ENCODE measurements at regions not wholly inside any gene's neighbourhood (a gene's known extent, or its start where the extent isn't known, plus 50 kb on each side); places are given as distances from the start of the nearest gene placed in this dataset.

DNA sequence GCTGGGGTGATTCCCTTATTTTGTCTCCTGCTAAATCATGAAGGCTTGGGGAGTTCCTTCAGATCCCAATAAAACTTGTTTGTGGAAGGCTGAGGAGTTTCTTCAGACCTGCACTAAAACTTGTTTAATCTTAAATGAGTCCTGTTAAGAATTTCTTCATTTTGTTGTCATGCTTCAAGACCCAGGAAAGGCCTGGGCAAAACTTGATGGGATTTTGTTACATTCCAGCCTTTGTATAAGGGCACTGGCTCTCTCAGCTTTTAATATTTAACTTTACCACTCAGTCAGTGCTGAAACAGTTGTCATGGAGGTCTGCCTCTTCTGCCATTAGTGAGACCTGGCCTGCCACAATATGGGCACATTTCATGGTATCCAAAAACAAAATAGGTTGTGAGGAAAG is 699.0 kb downstream of the ETS1 start:
- no peak overlapping the region for H3K27ac ChIP-seq
- no peaks in the 10 kb centered on the region for H3K27me3 ChIP-seq
- DNase-seq (ENCODE audit: low spot score): no peak
- peaks cover 7 to 15% of the 10 kb centered on the region in 2 donors for H3K9me3 ChIP-seq
- H3K4me3 ChIP-seq: no peak overlapping the region
- H3K4me1 ChIP-seq: no peaks in the 10 kb centered on the region
- no peaks in the 10 kb centered on the region for H3K36me3 ChIP-seq
- TF ChIP-seq, protein P1, sequence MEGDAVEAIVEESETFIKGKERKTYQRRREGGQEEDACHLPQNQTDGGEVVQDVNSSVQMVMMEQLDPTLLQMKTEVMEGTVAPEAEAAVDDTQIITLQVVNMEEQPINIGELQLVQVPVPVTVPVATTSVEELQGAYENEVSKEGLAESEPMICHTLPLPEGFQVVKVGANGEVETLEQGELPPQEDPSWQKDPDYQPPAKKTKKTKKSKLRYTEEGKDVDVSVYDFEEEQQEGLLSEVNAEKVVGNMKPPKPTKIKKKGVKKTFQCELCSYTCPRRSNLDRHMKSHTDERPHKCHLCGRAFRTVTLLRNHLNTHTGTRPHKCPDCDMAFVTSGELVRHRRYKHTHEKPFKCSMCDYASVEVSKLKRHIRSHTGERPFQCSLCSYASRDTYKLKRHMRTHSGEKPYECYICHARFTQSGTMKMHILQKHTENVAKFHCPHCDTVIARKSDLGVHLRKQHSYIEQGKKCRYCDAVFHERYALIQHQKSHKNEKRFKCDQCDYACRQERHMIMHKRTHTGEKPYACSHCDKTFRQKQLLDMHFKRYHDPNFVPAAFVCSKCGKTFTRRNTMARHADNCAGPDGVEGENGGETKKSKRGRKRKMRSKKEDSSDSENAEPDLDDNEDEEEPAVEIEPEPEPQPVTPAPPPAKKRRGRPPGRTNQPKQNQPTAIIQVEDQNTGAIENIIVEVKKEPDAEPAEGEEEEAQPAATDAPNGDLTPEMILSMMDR (IDR thresholded peaks at IDR 0.05): no peak

GRCh38 chr11:127875131-127875530 is 712.2 kb downstream of the ETS1 start:
- TF ChIP-seq, protein P1 (IDR thresholded peaks at IDR 0.05): no peak
- H3K9me3 ChIP-seq: no peaks in the 10 kb centered on the region
- no peaks in the 10 kb centered on the region for H3K36me3 ChIP-seq
- H3K4me1 ChIP-seq: no peaks in the 10 kb centered on the region
- no peak for DNase-seq (ENCODE audit: low spot score)
- H3K27me3 ChIP-seq: no peaks in the 10 kb centered on the region
- H3K4me3 ChIP-seq: no peak overlapping the region
- no peak overlapping the region for H3K27ac ChIP-seq

DNA sequence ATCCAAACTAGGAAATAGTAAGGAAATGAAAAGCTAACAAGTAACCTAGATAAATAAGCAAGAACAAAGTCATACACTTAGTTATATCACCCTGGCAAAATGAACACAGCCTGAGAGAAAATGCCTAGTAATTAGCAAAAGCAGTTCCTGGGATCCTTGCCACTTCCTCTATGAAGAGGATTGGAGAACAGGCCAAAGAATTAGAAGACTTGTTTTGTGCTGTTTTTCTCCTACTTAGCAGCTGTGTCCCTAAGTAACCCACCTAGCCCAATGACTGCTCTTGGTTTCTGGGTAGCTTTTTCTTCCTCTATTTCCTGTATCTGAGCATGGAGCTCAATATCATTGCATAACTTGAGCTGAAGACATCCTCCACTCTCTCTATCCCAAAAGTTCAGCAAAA is 713.9 kb downstream of the ETS1 start:
- Histone ChIP-seq H3K4me3 (no peak overlapping the region), H3K27me3 (no peaks in the 10 kb centered on the region), H3K9me3 (no peaks in the 10 kb centered on the region), H3K36me3 (no peaks in the 10 kb centered on the region), H3K4me1 (no peaks in the 10 kb centered on the region), H3K27ac (no peak overlapping the region)
- TF ChIP-seq, protein P1 (IDR thresholded peaks at IDR 0.05): no peak
- no peak for DNase-seq (ENCODE audit: low spot score)

DNA sequence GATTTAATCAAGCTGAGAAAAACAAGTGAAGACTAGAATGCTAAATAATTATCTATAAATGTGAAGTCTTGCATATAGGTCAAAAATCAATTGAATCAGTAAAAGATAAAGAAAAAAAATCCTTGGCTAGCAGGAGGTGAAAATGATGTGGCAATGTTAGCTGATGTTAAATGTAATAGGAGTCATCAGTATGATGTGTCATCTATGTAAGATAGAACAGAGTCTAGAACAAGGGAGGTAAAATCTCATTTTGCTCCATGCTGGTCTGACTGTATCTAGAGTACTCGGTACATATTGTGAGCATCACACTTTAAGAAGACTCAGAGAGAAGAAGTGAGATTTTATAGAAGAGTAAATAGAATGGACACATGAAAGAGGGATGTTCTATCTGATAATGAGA is 721.2 kb downstream of the ETS1 start:
- H3K4me1 ChIP-seq: peaks cover 0 to 4% of the 10 kb centered on the region in 2 donors
- H3K4me3 ChIP-seq: no peak overlapping the region
- TF ChIP-seq, protein P1 (IDR thresholded peaks at IDR 0.05): no peak
- H3K9me3 ChIP-seq: no peaks in the 10 kb centered on the region
- no peak overlapping the region for H3K27ac ChIP-seq
- DNase-seq (ENCODE audit: low spot score): no peak
- no peaks in the 10 kb centered on the region for H3K36me3 ChIP-seq
- no peaks in the 10 kb centered on the region for H3K27me3 ChIP-seq

GRCh38 chr11:127864861-127865260 is 722.5 kb downstream of the ETS1 start:
- TF ChIP-seq, protein P1 (IDR thresholded peaks at IDR 0.05): no peak
- DNase-seq (ENCODE audit: low spot score): no peak
- Histone ChIP-seq H3K4me1 (peaks cover 0 to 4% of the 10 kb centered on the region in 2 donors), H3K36me3 (no peaks in the 10 kb centered on the region), H3K27me3 (no peaks in the 10 kb centered on the region), H3K4me3 (no peak overlapping the region), H3K9me3 (no peaks in the 10 kb centered on the region), H3K27ac (no peak overlapping the region)

- H3K27me3 ChIP-seq: no peaks in the 10 kb centered on the region
- H3K36me3 ChIP-seq: no peaks in the 10 kb centered on the region
- TF ChIP-seq, protein P1 (IDR thresholded peaks at IDR 0.05): no peak
- no peaks in the 10 kb centered on the region for H3K9me3 ChIP-seq
- DNase-seq (ENCODE audit: low spot score): no peak
- H3K27ac ChIP-seq: no peak overlapping the region
- H3K4me3 ChIP-seq: no peak overlapping the region
- peaks cover 0 to 4% of the 10 kb centered on the region in 2 donors for H3K4me1 ChIP-seq
Measured at GRCh38 chr11:127862406-127862805, 725.0 kb downstream of the ETS1 start.

Data from right atrium auricular region (tissue), 2 donors.